ENCODE measurements at regions not wholly inside any gene's neighbourhood (a gene's known extent, or its start where the extent isn't known, plus 50 kb on each side); places are given as distances from the start of the nearest gene placed in this dataset.
"Not testable (repeated sequence)": the region's sequence is repeated elsewhere in the genome, so short reads cannot be mapped to it uniquely, and the experiment has no call there.

- DNase-seq = no peak
Observed at GRCh38 chr12:131249246-131250027, 295.7 kb downstream of the ADGRD1 start.

GRCh38 chr12:131250028-131250950 lies 296.6 kb downstream of the ADGRD1 start:
- DNase-seq = no peak

- DNase-seq = no peak
Observed at GRCh38 chr12:131250951-131251315, 297.2 kb downstream of the ADGRD1 start.

- no peak for DNase-seq
Observed at GRCh38 chr12:131251336-131252101, 297.8 kb downstream of the ADGRD1 start.

- DNase-seq = no peak
Observed at GRCh38 chr12:131253376-131254026, 299.8 kb downstream of the ADGRD1 start.

GRCh38 chr12:131254374-131254773 lies 300.7 kb downstream of the ADGRD1 start:
- DNase-seq = no peak

- DNase-seq = peak in 4 of 56 donors; percentile 10 to 33 (median 16)
Observed at GRCh38 chr12:131258398-131258797, 304.7 kb downstream of the ADGRD1 start.

GRCh38 chr12:131260251-131260905 lies 306.7 kb downstream of the ADGRD1 start:
- DNase-seq = no peak

GRCh38 chr12:131260954-131261353 lies 307.2 kb downstream of the ADGRD1 start:
- DNase-seq = peak in 1 of 56 donors; percentile 34

- DNase-seq = no peak
Observed at GRCh38 chr12:131261906-131262305, 308.2 kb downstream of the ADGRD1 start.

- no peak for DNase-seq
Observed at GRCh38 chr12:131263626-131264025, 309.9 kb downstream of the ADGRD1 start.

GRCh38 chr12:131264635-131265034 lies 310.9 kb downstream of the ADGRD1 start:
- no peak for DNase-seq

GRCh38 chr12:131266591-131267467 lies 313.1 kb downstream of the ADGRD1 start:
- no peak for DNase-seq

GRCh38 chr12:131267576-131267975 lies 313.9 kb downstream of the ADGRD1 start:
- DNase-seq = no peak

GRCh38 chr12:131268123-131268522 lies 314.4 kb downstream of the ADGRD1 start:
- peak in 7 of 56 donors; percentile 6 to 32 (median 20) for DNase-seq

GRCh38 chr12:131268571-131268970 lies 314.9 kb downstream of the ADGRD1 start:
- not testable (repeated sequence) for DNase-seq

- DNase-seq = no peak
Observed at GRCh38 chr12:131269551-131269950, 315.8 kb downstream of the ADGRD1 start.

GRCh38 chr12:131269977-131270376 lies 316.3 kb downstream of the ADGRD1 start:
- not testable (repeated sequence) for DNase-seq

GRCh38 chr12:131271724-131272123 lies 318.0 kb downstream of the ADGRD1 start:
- no peak for DNase-seq
